GM19099 (cell line): ENCODE measurements at regions not wholly inside any gene's neighbourhood (a gene's known extent, or its start where the extent isn't known, plus 50 kb on each side); places are given as distances from the start of the nearest gene placed in this dataset.

Experiments
- POLR2A ChIP-seq: IDR thresholded peaks from 3 replicates; pipeline ENCODE4 v1.6.1; 2011; ENCODE audit warnings: low read depth; ENCODE audit not compliant: insufficient read length; ENCODE audit errors: extremely low read depth

DNA sequence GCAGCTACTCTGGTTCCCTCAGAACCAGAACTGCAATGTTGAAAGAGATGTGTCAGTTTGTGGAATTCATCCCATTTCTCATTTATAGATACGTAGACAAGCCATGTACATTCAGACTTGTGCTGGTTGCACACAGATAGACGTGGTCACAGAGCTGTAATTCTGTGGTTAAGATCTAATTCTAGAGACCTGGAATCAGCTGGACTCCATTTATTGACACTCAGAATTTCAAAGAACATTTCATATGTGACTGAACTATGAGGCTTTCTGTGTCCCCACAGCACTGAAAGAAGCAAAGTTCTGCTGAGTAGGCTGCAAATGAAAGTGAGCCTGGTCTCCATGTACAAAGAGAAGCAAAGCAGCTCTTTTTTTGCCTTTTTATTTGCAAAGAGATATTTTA is 220.2 kb upstream of the NAV3 start:
- no peak for TF ChIP-seq POLR2A

DNA sequence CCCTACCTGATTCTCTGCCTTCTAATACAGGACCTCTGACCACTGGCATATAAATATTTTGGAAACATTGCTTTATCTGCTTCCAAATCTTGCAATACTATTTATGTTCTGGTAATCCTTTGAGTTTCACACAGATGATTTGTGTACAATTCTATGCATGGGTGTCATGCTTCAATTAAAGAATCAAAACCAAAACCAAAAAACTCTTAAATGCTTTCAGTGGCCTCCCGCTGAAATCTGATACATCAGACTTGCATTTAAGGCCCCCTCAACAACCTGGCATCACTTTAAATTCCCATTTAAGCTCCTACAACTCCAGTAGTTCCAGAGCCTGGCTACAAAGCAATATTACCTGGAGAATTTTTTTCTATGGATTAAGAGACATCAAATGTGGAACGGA is 221.7 kb upstream of the NAV3 start:
- TF ChIP-seq POLR2A, result no peak

DNA sequence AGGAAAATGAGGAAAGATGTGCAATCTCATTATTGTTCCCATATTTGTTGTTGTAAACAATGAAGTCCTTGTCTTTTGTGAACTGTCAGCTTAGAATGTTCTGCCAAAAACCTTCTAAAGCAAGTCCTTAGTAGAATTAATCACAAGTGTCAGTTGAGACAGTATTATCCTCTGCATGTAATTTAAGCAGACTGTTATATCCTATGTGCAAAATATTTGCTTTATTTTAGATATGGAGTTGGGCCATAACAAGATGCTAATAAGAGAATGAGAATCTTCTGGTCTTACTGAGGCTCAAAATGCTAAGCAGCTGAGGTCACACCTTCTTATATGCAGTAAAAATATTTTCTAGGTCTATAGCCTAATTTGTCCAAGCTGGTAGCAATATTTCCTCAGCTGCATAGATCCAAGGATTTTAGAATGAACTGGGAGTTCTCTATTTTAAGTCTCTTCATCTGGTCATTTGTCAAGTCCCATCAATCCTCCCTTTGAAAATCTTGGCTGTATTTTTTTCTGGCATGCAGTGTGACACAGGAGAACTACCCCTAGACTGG is 222.3 kb upstream of the NAV3 start:
- no peak for TF ChIP-seq POLR2A

DNA sequence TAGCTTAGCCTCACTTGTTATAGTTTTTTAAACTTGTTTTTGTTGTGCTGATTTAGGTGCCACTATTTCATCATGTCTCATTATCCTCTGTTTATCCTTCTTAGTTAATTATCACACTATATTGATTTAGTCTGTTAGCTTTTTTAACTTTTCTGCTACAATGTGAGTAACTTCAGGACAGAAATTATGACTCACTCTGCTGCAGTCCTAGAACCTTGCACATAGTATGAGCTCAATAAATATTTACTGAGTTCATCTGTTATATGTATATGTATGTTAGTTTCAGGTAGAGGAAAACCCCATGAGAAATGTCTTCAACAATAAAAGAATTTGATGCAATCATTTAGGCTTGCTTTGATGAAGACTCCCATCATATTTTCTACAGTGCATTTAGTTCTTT is 224.3 kb upstream of the NAV3 start:
- no peak for TF ChIP-seq POLR2A

DNA sequence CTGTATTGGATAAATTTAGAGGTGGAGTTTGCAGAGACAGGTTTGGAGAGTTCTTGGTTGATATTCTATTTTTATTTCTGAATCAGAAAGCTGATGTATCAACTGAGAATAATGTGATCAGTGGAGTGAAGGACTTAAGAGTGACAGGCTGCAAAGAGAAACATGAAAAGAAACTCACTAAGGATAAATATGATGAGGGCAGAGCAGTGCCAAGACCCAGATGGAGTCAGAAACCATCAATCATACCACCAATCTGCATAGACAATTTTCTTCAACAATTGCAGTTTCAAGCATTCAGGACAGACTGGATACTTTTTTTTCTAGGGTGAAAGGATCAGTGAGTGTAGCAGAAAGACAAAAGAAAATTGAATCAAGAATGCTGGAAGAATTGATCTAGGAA is 226.7 kb upstream of the NAV3 start:
- TF ChIP-seq POLR2A, result no peak

DNA sequence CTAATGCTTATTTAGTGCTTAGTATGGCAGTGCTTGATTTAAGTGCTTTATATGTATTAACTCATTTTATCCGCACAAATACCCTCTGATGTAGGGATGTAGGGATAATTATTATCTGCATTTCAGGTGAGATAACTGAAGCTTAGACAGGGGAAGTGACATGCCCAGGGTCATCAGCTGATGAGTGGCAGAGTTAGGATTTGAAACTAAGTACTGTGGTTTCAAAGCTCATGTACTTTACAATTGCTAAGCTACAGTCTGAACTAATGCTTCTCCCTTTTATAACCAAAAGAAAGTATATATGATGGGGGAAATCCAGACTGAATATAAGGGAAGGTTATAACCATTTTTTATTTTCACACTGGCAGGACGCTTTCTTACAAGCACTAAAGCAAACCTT is 229.6 kb upstream of the NAV3 start:
- TF ChIP-seq POLR2A, result no peak

DNA sequence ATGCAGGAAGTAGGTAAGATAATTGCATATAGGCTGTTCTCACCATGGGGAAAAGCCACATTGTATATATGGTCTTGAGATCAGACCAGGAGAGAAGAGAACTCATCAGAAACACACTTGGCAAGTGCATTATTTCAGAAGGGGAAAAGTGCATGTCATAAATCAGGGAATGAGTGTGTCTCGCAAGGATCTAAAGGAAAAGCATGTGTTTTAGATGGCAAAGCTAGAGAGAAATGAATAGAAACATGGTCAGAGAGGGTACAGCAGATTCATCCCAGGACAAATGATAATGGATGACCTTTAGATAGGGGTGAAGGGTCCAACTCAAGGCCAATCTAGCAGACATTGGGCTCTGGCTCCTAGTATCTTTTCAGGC is 230.2 kb upstream of the NAV3 start:
- TF ChIP-seq POLR2A, result no peak

DNA sequence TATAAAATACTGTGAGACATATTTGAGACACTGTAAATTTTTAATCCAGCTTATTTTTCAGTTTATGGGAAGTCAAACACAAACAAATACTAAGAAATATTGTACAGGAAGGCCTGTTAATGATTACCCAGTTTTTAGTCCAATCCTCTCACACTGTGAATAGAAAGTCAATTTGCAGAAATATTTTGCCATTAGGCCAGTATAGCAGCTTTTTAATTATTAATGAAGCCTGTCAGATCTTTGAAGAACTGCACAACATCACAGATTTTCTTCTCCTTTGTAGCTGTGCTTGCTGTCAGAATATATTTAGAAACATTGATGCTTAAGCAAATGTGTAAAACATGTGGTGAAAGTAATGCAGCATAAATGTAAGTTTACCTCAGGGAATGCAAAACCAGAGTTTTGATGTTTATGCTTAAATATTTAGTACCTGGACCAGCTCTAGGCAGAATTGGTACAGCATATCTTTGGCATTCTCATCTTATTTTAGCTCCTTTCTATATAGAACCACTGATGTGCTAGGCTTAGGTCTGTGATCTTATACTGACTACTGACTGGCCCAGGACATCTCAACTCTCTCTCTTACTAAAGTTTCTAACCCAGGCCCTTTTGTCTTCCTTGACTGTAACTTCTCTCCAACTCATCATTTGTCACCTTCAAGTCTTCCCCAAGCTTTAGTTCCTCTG is 230.8 kb upstream of the NAV3 start:
- no peak for TF ChIP-seq POLR2A

DNA sequence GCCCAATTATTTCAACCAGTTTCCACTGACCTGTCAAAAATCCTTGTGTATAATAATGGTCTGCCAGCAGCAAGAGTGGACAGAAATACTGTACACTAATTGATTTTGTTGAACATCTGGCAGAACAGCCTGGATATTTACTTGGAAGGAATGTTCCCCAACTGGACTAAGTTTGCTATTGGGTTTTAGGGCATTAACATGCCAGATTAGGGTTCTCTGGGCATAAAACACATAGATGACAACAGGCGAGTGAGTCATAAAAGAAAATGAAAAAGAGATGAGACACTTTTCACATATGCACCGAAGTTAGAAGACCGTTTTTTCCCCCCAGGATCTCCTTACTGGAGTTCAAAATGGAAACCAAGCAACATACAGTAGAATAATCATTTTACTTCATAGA is 236.3 kb upstream of the NAV3 start:
- no peak for TF ChIP-seq POLR2A

DNA sequence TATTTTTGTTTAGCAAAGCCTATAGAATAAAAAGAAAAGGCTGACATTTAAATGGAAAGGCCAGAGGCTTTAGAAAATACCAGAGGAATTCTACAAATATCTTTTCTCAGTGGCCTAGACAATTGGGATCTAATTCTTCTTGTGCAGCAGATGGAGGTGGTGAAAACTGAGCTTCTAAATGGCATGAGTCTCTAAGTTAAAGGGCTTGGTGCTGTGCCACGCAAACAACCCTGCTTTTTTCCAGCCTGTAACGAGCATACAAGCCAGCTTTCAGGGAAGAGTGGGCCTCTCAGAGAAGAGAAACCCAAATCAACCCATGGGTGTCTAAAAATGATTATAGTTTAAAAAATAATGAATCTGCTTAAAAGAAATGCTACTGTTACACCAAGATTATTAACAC is 237.9 kb upstream of the NAV3 start:
- no peak for TF ChIP-seq POLR2A

DNA sequence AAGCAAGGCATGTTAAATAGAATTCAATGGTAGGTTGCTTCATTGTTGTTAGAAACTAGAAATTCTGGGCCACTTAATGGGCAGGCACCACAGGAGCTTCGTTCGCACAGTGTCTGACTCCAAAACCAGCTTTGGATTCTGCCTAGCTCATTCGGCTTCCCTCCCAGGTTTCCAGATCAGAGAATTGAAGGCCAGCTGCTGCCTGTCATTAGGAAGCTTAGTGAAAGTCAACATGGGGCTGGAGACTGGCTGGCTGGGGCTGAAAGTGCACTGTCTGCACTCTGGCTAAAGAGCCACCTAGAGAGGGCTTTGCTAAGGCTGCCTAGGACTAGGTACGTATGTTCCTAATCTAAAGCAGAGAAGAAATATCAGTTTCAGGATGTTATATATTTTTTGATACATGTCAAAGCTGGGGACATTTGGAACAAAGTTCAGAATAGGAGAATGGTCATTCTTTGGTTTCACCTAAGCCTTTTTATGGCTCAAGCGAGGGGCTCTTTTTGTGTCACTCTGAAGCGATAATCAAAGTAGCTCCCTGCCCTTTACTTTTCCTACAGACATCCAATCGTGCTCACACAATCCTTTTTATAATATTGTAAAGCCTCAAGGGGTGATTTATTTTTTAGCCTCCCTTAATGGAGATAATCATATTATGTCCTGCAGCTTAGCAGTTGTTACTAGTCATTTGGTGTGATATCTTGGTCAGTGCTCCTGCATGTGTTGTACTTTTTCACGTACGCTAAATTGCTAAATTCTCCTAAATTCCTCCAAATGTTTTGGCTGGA is 238.5 kb upstream of the NAV3 start:
- TF ChIP-seq POLR2A, result no peak

DNA sequence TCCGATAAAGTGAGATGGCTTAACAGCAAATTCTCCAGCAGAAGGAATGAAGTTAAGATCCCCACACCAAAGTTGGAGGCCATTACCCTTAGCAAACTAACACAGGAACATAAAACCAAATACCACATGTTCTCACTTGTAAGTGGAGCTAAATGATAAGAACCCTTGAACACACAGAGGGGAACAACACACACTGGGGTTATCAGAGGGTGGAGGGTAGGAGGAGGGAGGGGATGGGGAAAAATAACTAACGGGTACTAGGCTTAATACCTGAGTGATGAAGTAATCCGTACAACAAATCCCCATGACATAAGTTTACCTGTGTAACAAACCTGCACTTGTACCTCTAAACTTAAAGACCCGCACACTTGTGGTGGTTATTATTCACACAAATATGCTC is 240.4 kb upstream of the NAV3 start:
- no peak for TF ChIP-seq POLR2A

DNA sequence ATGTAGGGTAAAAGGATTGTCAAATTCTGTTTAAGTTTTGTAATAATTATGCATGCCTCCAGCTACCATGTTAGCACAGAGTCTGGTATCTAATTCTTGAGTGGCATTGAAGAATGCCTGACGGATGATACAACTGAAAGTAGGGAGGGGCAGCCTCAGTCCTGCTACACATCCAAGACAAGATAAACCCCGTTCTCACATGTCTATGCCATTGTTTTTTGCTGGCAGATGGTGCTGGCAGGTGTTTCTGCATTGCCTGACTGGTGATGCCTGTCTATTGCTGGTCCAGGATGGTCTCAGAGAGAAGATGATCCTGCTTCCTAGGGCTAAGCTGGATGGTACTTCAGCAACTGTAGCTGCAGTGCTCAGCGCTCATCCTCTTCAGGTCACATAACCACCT is 245.8 kb upstream of the NAV3 start:
- TF ChIP-seq POLR2A, result no peak

DNA sequence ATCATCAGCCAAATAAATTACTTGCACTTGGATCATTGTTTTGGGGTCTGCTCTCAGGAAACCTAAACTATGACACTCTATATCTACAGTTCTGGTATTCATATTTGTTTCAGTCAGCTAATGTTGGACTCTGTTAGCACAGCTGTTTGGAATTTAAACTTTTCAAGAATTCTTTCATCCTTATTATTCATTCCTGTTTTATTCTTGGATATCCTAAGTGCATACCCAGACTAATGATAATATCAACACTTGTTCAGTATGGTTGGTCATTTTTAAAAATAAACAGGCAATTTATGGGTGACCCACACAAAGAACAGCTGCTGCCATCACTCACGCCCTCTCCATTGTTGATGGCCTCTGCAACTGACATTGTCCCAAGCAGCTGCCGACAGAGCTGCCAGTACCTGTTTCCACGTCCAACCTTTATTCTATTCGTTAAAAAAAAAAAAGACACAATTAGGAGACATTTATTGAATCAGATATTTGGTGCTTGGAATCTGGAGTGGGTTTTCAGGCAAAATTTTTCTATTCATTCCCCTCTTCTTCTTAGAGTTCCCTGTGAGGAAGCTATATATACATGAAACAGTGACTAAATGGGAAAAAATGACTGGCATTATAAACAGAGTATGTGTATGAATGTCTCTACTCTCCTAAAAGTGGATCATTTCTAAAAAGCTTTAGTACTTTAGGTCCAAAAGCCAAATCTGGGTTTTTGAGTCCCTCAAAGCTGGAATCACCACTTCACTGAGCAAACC is 252.1 kb upstream of the NAV3 start:
- no peak for TF ChIP-seq POLR2A

DNA sequence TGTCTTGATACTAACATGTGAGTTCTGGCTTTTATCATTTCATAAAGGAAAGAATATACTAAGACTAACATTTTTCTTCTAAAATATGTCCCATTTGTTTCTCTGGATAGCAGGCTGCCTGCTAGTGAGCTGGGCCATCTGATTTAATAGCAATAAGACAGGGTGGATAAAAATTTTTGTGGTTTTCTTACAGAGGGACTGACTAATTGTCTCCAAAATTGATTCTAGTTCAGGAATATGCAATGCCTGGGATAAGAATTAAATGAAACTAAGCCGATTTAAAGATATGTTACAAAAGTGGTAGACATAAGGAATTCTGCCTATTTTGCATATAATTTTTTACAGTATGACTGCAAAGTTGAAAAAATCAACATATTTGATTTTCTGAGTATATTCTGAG is 252.9 kb upstream of the NAV3 start:
- TF ChIP-seq POLR2A, result no peak
